Glutamatergic neuron (in vitro differentiated cells): ENCODE measurements at regions not wholly inside any gene's neighbourhood (a gene's known extent, or its start where the extent isn't known, plus 50 kb on each side); places are given as distances from the start of the nearest gene placed in this dataset.

Experiments used
- DNase-seq: peaks from one replicate; pipeline ENCODE4 v3.0.0; 2022
- H3K27ac Mint-ChIP-seq: one replicate; pipeline ENCODE4 v1.8.0; 2020; ENCODE audit warnings: mild to moderate bottlenecking, mixed read lengths, inconsistent platforms; ENCODE audit not compliant: unreplicated experiment
- H3K27me3 Mint-ChIP-seq: one replicate; pipeline ENCODE4 v1.8.0; 2020; ENCODE audit warnings: mild to moderate bottlenecking, moderate library complexity, mixed read lengths, inconsistent platforms; ENCODE audit not compliant: unreplicated experiment
- H3K36me3 Mint-ChIP-seq: one replicate; pipeline ENCODE4 v1.8.0; 2020; ENCODE audit warnings: mild to moderate bottlenecking, mixed read lengths, inconsistent platforms; ENCODE audit not compliant: unreplicated experiment
- H3K4me1 Mint-ChIP-seq: one replicate; pipeline ENCODE4 v1.8.0; 2020; ENCODE audit warnings: mild to moderate bottlenecking, low read depth, mixed read lengths, inconsistent platforms; ENCODE audit not compliant: unreplicated experiment
- H3K4me3 Mint-ChIP-seq: one replicate; pipeline ENCODE4 v1.8.0; 2020; ENCODE audit warnings: mild to moderate bottlenecking, mixed read lengths, inconsistent platforms; ENCODE audit not compliant: unreplicated experiment
- H3K9me3 Mint-ChIP-seq: one replicate; pipeline ENCODE4 v1.8.0; 2020; ENCODE audit warnings: mild to moderate bottlenecking, moderate library complexity, mixed read lengths, inconsistent platforms; ENCODE audit not compliant: unreplicated experiment
- CTCF ChIP-seq: fragments of 200-600 bp; sonication (generic); IDR thresholded peaks from one replicate; pipeline ENCODE4 v1.5.0; 2021; ENCODE audit not compliant: partially characterized antibody, unreplicated experiment

- no peak overlapping the region for H3K27ac Mint-ChIP-seq
- H3K36me3 Mint-ChIP-seq: no peaks in the 10 kb centered on the region
- no peak for TF ChIP-seq CTCF
- H3K9me3 Mint-ChIP-seq: peaks cover 8% of the 10 kb centered on the region
- no peak overlapping the region for H3K4me3 Mint-ChIP-seq
- peaks cover 29% of the 10 kb centered on the region for H3K4me1 Mint-ChIP-seq
- peaks cover 4% of the 10 kb centered on the region for H3K27me3 Mint-ChIP-seq
- no peak for DNase-seq
These were observed 91.9 kb upstream of the CCDC28A start for GRCh38 chr6:138681627-138682026.

GRCh38 chr6:138682704-138683527 lies 90.7 kb upstream of the CCDC28A start:
- peak overlapping the region; percentile 92 for H3K27ac Mint-ChIP-seq

GRCh38 chr6:138685257-138685656 lies 88.3 kb upstream of the CCDC28A start:
- no peak for TF ChIP-seq CTCF
- no peak for DNase-seq
- Mint-ChIP-seq H3K27ac (no peak overlapping the region), H3K4me3 (no peak overlapping the region), H3K4me1 (peaks cover 16% of the 10 kb centered on the region), H3K9me3 (peaks cover 8% of the 10 kb centered on the region), H3K27me3 (peaks cover 4% of the 10 kb centered on the region), H3K36me3 (no peaks in the 10 kb centered on the region)

More at GRCh38 chr6:138682704-138683527, 90.7 kb upstream of the CCDC28A start:
- peak; percentile 50 for DNase-seq
- peaks cover 26% of the 10 kb centered on the region for H3K4me1 Mint-ChIP-seq
- no peak for TF ChIP-seq CTCF
- no peaks in the 10 kb centered on the region for H3K36me3 Mint-ChIP-seq
- H3K9me3 Mint-ChIP-seq: peaks cover 8% of the 10 kb centered on the region
- H3K4me3 Mint-ChIP-seq: peak overlapping the region; percentile 25
- peaks cover 4% of the 10 kb centered on the region for H3K27me3 Mint-ChIP-seq

GRCh38 chr6:138685781-138686180 lies 87.8 kb upstream of the CCDC28A start:
- H3K36me3 Mint-ChIP-seq: no peaks in the 10 kb centered on the region
- no peak overlapping the region for H3K27ac Mint-ChIP-seq
- H3K9me3 Mint-ChIP-seq: peaks cover 8% of the 10 kb centered on the region
- DNase-seq: no peak
- peaks cover 4% of the 10 kb centered on the region for H3K27me3 Mint-ChIP-seq
- TF ChIP-seq CTCF: no peak
- peaks cover 16% of the 10 kb centered on the region for H3K4me1 Mint-ChIP-seq
- no peak overlapping the region for H3K4me3 Mint-ChIP-seq

- no peak for TF ChIP-seq CTCF
- Mint-ChIP-seq H3K4me1 (peaks cover 5% of the 10 kb centered on the region), H3K36me3 (no peaks in the 10 kb centered on the region), H3K9me3 (peaks cover 8% of the 10 kb centered on the region), H3K27ac (no peak overlapping the region), H3K27me3 (peaks cover 2% of the 10 kb centered on the region), H3K4me3 (no peak overlapping the region)
- no peak for DNase-seq
These were observed 85.0 kb upstream of the CCDC28A start for GRCh38 chr6:138688580-138688979.
